Stimulated activated CD4-positive, alpha-beta T cell treated with anti-CD3 and anti-CD28 coated beads, Interleukin-12 subunit alpha, Interleukin-12 subunit beta, amount 100 ng/mL, for 24 hours (primary cell): ENCODE measurements at regions not wholly inside any gene's neighbourhood (a gene's known extent, or its start where the extent isn't known, plus 50 kb on each side); places are given as distances from the start of the nearest gene placed in this dataset.
"Not testable (repeated sequence)": the region's sequence is repeated elsewhere in the genome, so short reads cannot be mapped to it uniquely, and the experiment has no call there.

ENCODE experiments used
- DNase-seq, 2 experiments: peaks; one replicate each; pipeline ENCODE4 v3.0.0-alpha.2; 2020; ENCODE audit warnings: low read depth in 2 of 2

- DNase-seq, result no peak
These were observed 193.0 kb upstream of the THRB start for GRCh38 chr3:24687671-24688070.

DNA sequence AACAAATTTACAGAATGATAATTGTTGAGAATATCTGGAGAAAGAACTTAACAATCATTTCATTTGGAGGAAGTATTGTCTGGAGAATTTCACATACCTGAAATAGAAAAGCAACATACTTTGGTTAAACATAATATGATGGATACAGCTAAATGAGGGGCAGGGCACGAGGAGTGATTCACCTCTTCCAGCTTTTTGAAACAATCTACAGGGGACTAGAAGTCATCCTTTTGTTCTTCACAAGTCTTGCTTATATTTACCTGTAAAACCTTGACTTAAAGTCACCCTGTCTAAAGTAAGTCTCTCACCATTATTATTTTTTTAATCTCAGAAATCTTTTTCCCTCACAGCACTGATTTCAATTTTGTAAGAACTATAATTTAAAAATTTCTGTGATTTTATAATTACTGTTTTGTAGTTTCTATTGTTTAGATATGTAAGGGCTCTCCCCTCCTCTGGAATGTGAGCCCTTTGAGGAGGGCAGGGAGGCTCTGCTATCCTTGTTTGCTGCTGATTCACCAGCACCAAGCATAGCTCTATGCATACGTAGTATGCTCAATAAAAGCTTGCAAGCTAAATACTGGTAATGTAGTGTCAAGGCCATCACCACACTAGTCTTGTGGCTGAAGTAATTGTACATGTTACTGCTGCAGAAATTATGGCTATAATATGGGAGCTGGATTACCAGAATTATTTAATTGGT is 193.9 kb upstream of the THRB start:
- no peak for DNase-seq

- DNase-seq, result no peak
These were observed 194.7 kb upstream of the THRB start for GRCh38 chr3:24689353-24689752.

DNA sequence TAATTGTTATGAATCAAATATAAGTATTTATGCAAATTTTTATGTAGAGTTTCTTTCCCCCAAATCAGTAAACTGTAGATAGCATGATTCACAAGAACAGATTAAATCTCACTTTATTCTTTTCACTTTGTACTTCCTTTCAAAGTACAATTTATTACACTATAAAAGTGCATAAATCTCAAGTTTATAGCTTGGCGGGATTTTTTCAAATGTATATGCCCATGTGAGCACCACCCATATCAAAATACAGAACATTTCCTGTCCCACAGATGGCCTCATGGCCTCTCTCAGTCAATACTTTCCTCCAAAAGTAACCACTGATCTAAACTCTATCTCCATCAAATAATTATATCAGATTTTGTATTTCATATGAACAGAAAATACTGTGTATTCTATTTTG is 196.1 kb upstream of the THRB start:
- DNase-seq, result no peak

DNA sequence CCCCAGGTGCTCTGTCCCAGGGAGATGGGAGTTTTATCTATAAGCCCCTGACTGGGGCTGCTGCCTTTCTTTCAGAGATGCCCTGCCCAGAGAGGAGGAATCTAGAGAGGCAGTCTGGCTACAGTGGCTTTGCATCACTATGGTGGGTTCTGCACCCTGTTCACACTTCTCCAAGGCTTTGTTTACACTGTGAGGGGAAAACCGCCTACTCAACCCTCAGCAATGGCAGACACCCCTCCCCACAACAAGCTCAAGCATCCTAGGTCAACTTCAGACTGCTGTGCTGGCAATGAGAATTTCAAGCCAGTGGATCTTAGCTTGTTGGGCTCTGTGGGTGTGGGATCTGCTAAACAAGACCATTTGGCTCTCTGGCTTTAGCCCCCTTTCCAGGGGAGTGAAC is 204.4 kb upstream of the THRB start:
- not testable (repeated sequence) for DNase-seq

DNA sequence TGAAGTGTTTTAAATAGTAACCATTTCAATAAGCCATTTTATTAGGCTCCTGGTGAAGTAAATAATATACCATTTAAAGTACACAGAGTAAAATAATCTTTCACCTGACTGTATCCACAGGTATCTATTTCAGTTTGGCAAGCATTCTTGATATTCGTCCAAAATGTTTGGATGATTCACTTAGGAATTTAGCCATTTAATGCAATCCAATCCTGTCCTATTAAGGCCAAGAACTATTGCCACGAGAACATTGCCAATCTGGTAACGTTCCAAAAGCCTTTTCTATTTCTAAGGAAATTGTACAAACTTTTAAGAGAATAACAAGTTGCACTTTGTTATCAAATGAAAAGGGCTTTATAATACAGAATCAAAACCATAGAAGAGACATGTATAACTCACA is 209.8 kb upstream of the THRB start:
- no peak for DNase-seq

- no peak for DNase-seq
These were observed 213.3 kb upstream of the THRB start for GRCh38 chr3:24707936-24708335.

DNA sequence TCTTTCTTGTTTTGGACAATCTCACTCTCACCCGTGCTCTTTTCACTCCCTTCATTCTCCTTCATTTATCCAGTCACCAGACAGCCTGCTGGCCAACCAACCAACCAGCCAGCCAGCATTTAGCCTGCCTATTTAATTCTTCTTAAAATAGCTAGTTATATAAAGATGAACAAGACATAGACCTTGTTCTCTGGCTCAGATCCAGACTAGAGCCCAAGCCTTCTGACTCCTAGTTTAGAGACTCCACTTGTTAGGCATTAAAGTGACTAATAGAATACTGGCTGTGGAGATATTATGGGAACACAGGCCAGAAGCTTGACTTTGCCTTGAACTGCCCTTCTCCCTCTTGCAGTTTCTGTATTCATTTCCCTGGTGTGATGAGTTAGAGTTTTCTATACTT is 215.3 kb upstream of the THRB start:
- DNase-seq, result no peak

- DNase-seq, result no peak
These were observed 218.9 kb upstream of the THRB start for GRCh38 chr3:24713516-24713915.

DNA sequence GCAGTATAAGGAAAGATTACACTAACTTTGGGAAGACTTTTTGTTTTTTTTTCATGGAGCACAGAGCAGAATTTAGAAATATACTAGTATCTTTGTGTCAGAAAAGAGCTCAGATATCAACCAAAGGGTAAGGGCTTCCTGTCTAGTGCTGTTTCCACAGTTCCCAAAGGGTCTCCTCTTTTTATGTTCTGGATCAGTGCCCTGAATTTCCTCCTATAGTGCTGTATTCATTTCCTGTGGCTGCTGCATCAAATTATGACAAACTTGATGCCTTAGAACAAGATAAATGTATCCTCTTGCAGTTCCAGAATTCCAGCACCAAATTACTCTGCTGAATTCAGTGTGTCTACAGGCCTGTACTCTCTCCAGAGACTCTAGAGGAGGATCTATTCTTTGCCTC is 219.8 kb upstream of the THRB start:
- DNase-seq, result no peak

DNA sequence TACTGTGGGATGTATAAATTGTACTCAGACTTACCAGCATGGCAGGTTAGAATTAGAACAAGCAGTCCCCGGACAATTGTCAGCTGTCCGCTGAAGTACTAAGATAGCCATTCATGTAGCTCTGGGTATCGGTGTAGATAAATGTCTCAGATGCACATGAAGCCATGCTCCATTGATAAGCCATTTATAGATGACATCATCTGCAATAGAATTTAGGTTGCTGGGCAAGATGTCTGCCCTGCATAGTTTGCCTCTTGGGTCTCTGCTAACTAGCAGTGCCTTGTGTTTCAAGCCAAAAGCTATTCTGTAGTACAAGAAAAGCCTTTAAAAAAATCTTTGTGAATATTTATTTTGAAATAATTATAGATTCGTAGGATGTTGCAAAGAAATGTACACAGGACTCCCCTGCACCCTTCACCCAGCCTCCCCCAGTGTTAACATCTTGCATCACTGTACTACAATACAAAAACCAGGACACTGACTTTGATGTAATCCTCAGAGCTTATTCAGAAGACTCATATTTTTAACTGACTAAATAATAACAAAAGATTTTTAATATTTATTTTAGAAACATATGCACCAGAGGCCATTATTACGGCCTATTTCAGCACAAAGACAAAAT is 220.6 kb upstream of the THRB start:
- no peak for DNase-seq

DNA sequence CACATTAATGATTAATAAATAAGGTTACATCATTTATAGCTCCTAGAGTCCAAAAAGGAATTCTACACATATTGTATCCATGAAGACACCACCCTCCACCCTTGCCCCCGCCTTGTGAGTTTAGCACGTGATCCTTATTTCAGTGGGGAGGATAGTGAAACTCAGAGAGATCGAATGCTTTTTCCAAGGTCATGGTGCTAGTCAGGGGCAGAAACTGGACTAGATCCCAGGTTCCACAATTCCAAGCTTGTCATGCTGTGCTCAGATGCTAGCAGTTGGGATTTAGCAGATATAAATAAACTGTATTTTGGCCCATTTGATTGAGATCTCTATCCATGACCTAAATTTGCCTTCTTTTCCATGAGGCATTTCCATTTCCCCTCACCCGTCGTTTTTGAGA is 227.4 kb upstream of the THRB start:
- DNase-seq, result no peak

- DNase-seq, result no peak
These were observed 231.0 kb upstream of the THRB start for GRCh38 chr3:24725514-24726255.

GRCh38 chr3:24726423-24726822 is 231.8 kb upstream of the THRB start:
- no peak for DNase-seq

DNA sequence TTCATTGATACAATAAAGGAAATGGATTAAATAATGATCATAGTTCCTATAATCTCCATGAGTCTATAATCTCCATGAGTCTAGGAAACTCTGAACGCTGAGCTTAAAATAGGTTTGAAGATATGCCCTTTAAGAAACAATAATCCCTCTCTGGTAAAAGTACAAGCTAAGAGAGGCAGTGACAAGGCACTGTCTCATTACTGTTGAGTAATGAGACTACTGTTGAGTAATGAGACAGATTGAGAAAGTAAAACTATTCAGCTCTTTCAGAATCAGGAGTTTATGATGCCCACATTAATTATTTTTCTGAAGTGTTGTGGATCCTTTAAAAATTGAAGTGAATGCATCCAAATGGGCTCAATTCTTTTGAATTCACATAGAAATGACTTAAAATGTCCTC is 235.5 kb upstream of the THRB start:
- no peak for DNase-seq

- no peak for DNase-seq
These were observed 239.4 kb upstream of the THRB start for GRCh38 chr3:24734019-24734418.

- DNase-seq, result no peak
These were observed 242.1 kb upstream of the THRB start for GRCh38 chr3:24736701-24737100.

GRCh38 chr3:24740326-24740725 is 245.7 kb upstream of the THRB start:
- no peak for DNase-seq

- DNase-seq, result no peak
These were observed 246.9 kb upstream of the THRB start for GRCh38 chr3:24741506-24741905.

GRCh38 chr3:24748520-24748919 is 253.9 kb upstream of the THRB start:
- DNase-seq, result no peak

DNA sequence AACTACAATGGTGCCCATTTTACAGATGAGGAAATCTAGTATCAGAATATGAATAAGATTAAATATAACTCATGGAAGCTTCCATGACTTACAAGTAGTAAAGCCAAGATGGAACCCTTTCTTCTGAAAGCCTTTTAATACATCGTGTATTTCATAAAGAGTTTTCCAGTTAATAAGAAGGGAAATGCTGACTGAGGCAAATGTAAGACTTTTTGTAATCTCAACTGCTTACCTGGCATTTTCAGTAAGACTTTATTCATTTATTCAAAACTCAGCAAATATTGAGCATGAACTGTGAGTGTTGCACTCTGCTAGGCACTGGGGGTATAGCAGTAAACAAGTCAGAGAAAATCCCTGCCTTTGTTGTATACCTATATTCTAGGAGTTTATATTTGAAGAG is 256.4 kb upstream of the THRB start:
- DNase-seq, result no peak

GRCh38 chr3:24756101-24756888 is 261.6 kb upstream of the THRB start:
- no peak for DNase-seq
